AG10803 (cell line): ENCODE measurements at regions not wholly inside any gene's neighbourhood (a gene's known extent, or its start where the extent isn't known, plus 50 kb on each side); places are given as distances from the start of the nearest gene placed in this dataset.

Source experiments
- DNase-seq: peaks from one replicate; pipeline ENCODE4 v3.0.0; 2010; ENCODE audit warnings: low read depth
- H3K4me3 ChIP-seq: 2 replicates; pipeline ENCODE4 v1.5.1; 2011; ENCODE audit warnings: mild to moderate bottlenecking, low read length, control low read depth
- TF ChIP-seq, protein P1 (sequence below): conservative IDR thresholded peaks from 2 replicates; pipeline ENCODE4 v1.5.1; 2011; ENCODE audit warnings: mild to moderate bottlenecking, low read length, control low read depth, inconsistent platforms

- DNase-seq = no peak
- TF ChIP-seq, protein P1, sequence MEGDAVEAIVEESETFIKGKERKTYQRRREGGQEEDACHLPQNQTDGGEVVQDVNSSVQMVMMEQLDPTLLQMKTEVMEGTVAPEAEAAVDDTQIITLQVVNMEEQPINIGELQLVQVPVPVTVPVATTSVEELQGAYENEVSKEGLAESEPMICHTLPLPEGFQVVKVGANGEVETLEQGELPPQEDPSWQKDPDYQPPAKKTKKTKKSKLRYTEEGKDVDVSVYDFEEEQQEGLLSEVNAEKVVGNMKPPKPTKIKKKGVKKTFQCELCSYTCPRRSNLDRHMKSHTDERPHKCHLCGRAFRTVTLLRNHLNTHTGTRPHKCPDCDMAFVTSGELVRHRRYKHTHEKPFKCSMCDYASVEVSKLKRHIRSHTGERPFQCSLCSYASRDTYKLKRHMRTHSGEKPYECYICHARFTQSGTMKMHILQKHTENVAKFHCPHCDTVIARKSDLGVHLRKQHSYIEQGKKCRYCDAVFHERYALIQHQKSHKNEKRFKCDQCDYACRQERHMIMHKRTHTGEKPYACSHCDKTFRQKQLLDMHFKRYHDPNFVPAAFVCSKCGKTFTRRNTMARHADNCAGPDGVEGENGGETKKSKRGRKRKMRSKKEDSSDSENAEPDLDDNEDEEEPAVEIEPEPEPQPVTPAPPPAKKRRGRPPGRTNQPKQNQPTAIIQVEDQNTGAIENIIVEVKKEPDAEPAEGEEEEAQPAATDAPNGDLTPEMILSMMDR = no peak
- no peak overlapping the region for H3K4me3 ChIP-seq
Observed at GRCh38 chr12:89263900-89264299, 88.4 kb downstream of the DUSP6 start.

- H3K4me3 ChIP-seq = no peak overlapping the region
- TF ChIP-seq, protein P1 = no peak
- DNase-seq = no peak
Observed at GRCh38 chr12:89262855-89263552, 89.3 kb downstream of the DUSP6 start.

DNA sequence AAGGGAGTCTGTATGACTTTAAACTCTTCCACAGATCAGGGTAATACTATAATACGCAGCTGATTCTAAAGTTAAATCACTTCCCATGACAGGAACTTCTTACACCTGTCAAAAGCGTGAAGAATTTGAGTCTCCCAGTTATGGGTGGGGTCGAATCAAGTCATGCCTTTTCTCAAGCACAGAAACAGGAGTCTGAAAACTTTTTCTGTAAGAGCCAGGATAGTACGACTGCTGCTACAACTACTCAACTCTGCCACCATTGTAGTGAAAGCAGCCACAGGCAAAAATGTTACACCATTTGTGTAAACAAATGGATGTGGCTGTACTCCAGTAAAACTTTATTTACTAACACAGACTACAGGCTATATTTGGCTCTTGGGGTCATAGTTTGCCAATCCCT lies 90.3 kb downstream of the DUSP6 start:
- TF ChIP-seq, protein P1 = no peak
- no peak overlapping the region for H3K4me3 ChIP-seq
- no peak for DNase-seq

- no peak for DNase-seq
- TF ChIP-seq, protein P1 = no peak
- no peak overlapping the region for H3K4me3 ChIP-seq
Observed at GRCh38 chr12:89260841-89261637, 91.3 kb downstream of the DUSP6 start.

- TF ChIP-seq, protein P1 = no peak
- no peak overlapping the region for H3K4me3 ChIP-seq
- no peak for DNase-seq
Observed at GRCh38 chr12:89259821-89260220, 92.5 kb downstream of the DUSP6 start.

DNA sequence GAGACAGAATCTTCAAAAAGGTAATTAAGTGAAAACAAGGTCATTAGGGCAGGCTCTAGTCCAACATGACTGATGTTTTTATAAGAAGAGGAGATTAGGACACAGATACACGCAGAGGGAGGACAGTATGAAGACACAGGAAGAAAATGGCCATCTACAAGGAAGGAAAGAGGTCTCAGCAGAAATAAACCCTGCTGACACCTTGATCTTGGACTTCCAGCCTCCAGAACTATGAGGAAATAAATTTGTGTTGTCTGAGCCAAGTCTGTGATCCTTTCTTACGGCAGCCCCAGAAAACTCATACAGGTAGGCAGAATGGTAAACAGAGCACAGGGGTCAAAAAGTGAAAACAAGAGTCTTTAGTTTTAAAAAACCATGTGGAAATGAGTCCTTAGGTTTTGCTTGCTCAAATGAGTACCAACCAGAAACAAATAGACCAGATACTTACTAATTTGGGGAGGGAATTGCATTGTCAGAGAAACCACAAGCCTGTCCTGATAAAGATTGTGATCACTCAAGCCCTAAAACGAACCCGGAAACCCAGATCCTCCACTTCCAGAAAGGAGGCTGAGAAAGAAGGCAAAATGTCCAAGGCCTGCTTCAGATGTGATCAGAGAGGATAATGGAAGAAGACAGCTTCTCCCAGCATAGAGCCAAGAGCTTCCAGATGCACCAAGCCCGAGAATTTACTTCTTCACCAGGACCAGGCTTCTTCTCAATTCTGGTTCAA lies 93.9 kb downstream of the DUSP6 start:
- TF ChIP-seq, protein P1 = no peak
- no peak overlapping the region for H3K4me3 ChIP-seq
- no peak for DNase-seq
